ENCODE measurements at regions not wholly inside any gene's neighbourhood (a gene's known extent, or its start where the extent isn't known, plus 50 kb on each side); places are given as distances from the start of the nearest gene placed in this dataset.

GRCh38 chr6:3546121-3546520, 89.3 kb upstream of the SLC22A23 start:
- no CpG with 5 or more reads among the region's 2 CpGs for WGBS, 2 experiments (ENCODE audit: extremely low coverage in 2 of 2, insufficient read length in 1 of 2)
- H3K9ac ChIP-seq (ENCODE audit: low read depth, low read length), result no peak overlapping the region
- BruUV-seq (replicated peaks), result no TSS peak
- H3K27me3 ChIP-seq (ENCODE audit: control insufficient read depth, insufficient read depth, low read length), result peaks cover 39% of the 10 kb centered on the region
- no peak overlapping the region for H3K23ac ChIP-seq (ENCODE audit: low read depth, low read length)
- H3K4ac ChIP-seq (ENCODE audit: low read depth, low read length), result no peak overlapping the region
- no peaks in the 10 kb centered on the region for H3K36me3 ChIP-seq (ENCODE audit: control insufficient read depth, insufficient read depth, low read length)
- H2AK5ac ChIP-seq (ENCODE audit: low read depth, low read length), result no peak overlapping the region
- H3K27ac ChIP-seq (ENCODE audit: insufficient read depth, low read length), result no peak overlapping the region
- ATAC-seq (ENCODE audit: low read depth) (no peak), DNase-seq (no peak)
- dilution Hi-C loops (cut with HindIII; ENCODE audit: low sequenced_read_pairs, unreplicated experiment), result no loop called here
- H4K91ac ChIP-seq (ENCODE audit: insufficient read depth, low read depth, low read length), result no peak overlapping the region
- POLR2A ChIA-PET (ENCODE audit: unreplicated experiment), result no interaction called here
- no peaks in the 10 kb centered on the region for H3K9me1 ChIP-seq (ENCODE audit: insufficient read depth, low read length)
- no peak overlapping the region for H3K14ac ChIP-seq (replicated peaks; ENCODE audit: low read depth, low read length)
- no peaks in the 10 kb centered on the region for H3K79me1 ChIP-seq (ENCODE audit: low read depth in 1 of 2, low read length in 2 of 2)
- intact Hi-C loops (cut with micrococcal nuclease), result no loop called here
- H2BK120ac ChIP-seq (ENCODE audit: low read depth, low read length), result no peak overlapping the region
- no peak overlapping the region for H2BK20ac ChIP-seq (ENCODE audit: low read depth, low read length)
- no peak overlapping the region for H2AFZ ChIP-seq (replicated peaks; ENCODE audit: low read length, poor library complexity)
- H2BK15ac ChIP-seq (ENCODE audit: low read depth, low read length), result no peak overlapping the region
- CTCF ChIA-PET, result no interaction called here
- H4K5ac ChIP-seq (ENCODE audit: low read depth, low read length), result no peak overlapping the region
- H4K8ac ChIP-seq (ENCODE audit: low read depth in 2 of 2, low read length in 2 of 2), result no peak overlapping the region
- H3K18ac ChIP-seq (ENCODE audit: low read depth, low read length), result no peak overlapping the region
- H3K9me3 ChIP-seq (ENCODE audit: control insufficient read depth, insufficient read depth, low read length), result no peaks in the 10 kb centered on the region; the same call in 1 of the 2 replicates
- no peaks in the 10 kb centered on the region for H3K4me1 ChIP-seq (ENCODE audit: control insufficient read depth, insufficient read depth, low read length)
- H3K4me2 ChIP-seq (ENCODE audit: low read depth, low read length), result no peak overlapping the region
- H2AK9ac ChIP-seq (replicated peaks; ENCODE audit: low read depth, low read length, poor library complexity), result no peak overlapping the region
- H2BK5ac ChIP-seq (ENCODE audit: low read depth, low read length, poor library complexity, severe bottlenecking), result no peak overlapping the region
- TF ChIP-seq MAFK (IDR thresholded peaks at IDR 0.05; ENCODE audit: low read depth, low read length) (no peak), RAD21 (IDR thresholded peaks at IDR 0.05; ENCODE audit: low read length) (no peak), CEBPB (IDR thresholded peaks at IDR 0.05; ENCODE audit: low read depth, low read length) (no peak), SMC3 (IDR thresholded peaks at IDR 0.05; ENCODE audit: low read depth, low read length) (no peak), BHLHE40 (IDR thresholded peaks at IDR 0.05; ENCODE audit: low read depth, low read length) (no peak), ELK1 (IDR thresholded peaks at IDR 0.05; ENCODE audit: borderline replicate concordance, low read depth, low read length) (no peak), CHD1 (IDR thresholded peaks at IDR 0.05; ENCODE audit: low read depth, low read length) (no peak), RCOR1 (IDR thresholded peaks at IDR 0.05; ENCODE audit: insufficient replicate concordance, low read length) (no peak), MAZ (IDR thresholded peaks at IDR 0.05; ENCODE audit: borderline replicate concordance, low read depth, low read length) (no peak), MXI1 (IDR thresholded peaks at IDR 0.05; ENCODE audit: borderline replicate concordance, low read depth, low read length) (no peak), POLR2A (IDR thresholded peaks at IDR 0.05; ENCODE audit: low read depth, low read length) (no peak), FOS (IDR thresholded peaks at IDR 0.05; ENCODE audit: low read depth, low read length) (no peak), NFE2L2 (IDR thresholded peaks at IDR 0.05; ENCODE audit: low read depth, low read length) (no peak), RFX5 (IDR thresholded peaks at IDR 0.05; ENCODE audit: low read depth, low read length) (no peak)
- TF ChIP-seq, protein P1, sequence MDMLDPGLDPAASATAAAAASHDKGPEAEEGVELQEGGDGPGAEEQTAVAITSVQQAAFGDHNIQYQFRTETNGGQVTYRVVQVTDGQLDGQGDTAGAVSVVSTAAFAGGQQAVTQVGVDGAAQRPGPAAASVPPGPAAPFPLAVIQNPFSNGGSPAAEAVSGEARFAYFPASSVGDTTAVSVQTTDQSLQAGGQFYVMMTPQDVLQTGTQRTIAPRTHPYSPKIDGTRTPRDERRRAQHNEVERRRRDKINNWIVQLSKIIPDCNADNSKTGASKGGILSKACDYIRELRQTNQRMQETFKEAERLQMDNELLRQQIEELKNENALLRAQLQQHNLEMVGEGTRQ (IDR thresholded peaks at IDR 0.05; ENCODE audit: low read depth, low read length), result no peak
- TF ChIP-seq, protein P2, sequence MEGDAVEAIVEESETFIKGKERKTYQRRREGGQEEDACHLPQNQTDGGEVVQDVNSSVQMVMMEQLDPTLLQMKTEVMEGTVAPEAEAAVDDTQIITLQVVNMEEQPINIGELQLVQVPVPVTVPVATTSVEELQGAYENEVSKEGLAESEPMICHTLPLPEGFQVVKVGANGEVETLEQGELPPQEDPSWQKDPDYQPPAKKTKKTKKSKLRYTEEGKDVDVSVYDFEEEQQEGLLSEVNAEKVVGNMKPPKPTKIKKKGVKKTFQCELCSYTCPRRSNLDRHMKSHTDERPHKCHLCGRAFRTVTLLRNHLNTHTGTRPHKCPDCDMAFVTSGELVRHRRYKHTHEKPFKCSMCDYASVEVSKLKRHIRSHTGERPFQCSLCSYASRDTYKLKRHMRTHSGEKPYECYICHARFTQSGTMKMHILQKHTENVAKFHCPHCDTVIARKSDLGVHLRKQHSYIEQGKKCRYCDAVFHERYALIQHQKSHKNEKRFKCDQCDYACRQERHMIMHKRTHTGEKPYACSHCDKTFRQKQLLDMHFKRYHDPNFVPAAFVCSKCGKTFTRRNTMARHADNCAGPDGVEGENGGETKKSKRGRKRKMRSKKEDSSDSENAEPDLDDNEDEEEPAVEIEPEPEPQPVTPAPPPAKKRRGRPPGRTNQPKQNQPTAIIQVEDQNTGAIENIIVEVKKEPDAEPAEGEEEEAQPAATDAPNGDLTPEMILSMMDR (conservative IDR thresholded peaks at IDR 0.05; ENCODE audit: low read depth, low read length), result no peak
- H3K56ac ChIP-seq (ENCODE audit: extremely low read depth, insufficient read depth, low read length), result no peak overlapping the region
- H3K4me3 ChIP-seq (ENCODE audit: insufficient read depth, low read depth, low read length), result no peak overlapping the region
- in situ Hi-C loops (cut with MboI; ENCODE audit: low sequenced_read_pairs), result no loop called here
- no peaks in the 10 kb centered on the region for H4K20me1 ChIP-seq (ENCODE audit: insufficient read depth, low read length)
